Neuronal stem cell (in vitro differentiated cells): ENCODE measurements at regions not wholly inside any gene's neighbourhood (a gene's known extent, or its start where the extent isn't known, plus 50 kb on each side); places are given as distances from the start of the nearest gene placed in this dataset.

Experiments
- DNase-seq: peaks from one replicate; pipeline ENCODE4 v3.0.0-alpha.2; 2013; ENCODE audit warnings: low spot score
- H2AFZ ChIP-seq: one replicate; pipeline ENCODE4 v1.6.1; 2013; ENCODE audit warnings: mild to moderate bottlenecking, low read length, inconsistent platforms
- H2AK5ac ChIP-seq: 2 replicates; pipeline ENCODE4 v1.6.1; 2013; ENCODE audit warnings: low read depth, mild to moderate bottlenecking, inconsistent platforms, low read length, moderate library complexity, mixed read lengths
- H2BK120ac ChIP-seq: 2 replicates; pipeline ENCODE4 v1.6.1; 2013; ENCODE audit warnings: low read depth, mild to moderate bottlenecking, inconsistent platforms, low read length, moderate library complexity, mixed read lengths
- H2BK12ac ChIP-seq: one replicate; pipeline ENCODE4 v1.6.1; 2013; ENCODE audit warnings: low read length, inconsistent platforms
- H2BK15ac ChIP-seq: 2 replicates; pipeline ENCODE4 v1.6.1; 2013; ENCODE audit warnings: mild to moderate bottlenecking, low read length, inconsistent platforms, mixed read lengths
- H2BK5ac ChIP-seq: one replicate; pipeline ENCODE4 v1.6.1; 2013; ENCODE audit warnings: inconsistent platforms, mild to moderate bottlenecking, low read length, moderate library complexity
- H3K14ac ChIP-seq: one replicate; pipeline ENCODE4 v1.6.1; 2013; ENCODE audit warnings: low read length, inconsistent platforms
- H3K18ac ChIP-seq: 2 replicates; pipeline ENCODE4 v1.6.1; 2013; ENCODE audit warnings: low read length, inconsistent platforms
- H3K23ac ChIP-seq: 2 replicates; pipeline ENCODE4 v1.6.1; 2013; ENCODE audit warnings: low read depth, mild to moderate bottlenecking, mixed read lengths, low read length, inconsistent platforms; ENCODE audit not compliant: poor library complexity
- H3K27ac ChIP-seq: replicated peaks from 3 replicates; pipeline ENCODE4 v1.5.1; 2013; ENCODE audit warnings: low read length, inconsistent platforms
- H3K27me3 ChIP-seq, 3 experiments: 2 replicates each; pipeline ENCODE4 v1.6.1; 2013; ENCODE audit warnings: low read length in 3 of 3, mild to moderate bottlenecking in 2 of 3, inconsistent platforms in 1 of 3, low read depth in 1 of 3, mixed read lengths in 1 of 3, moderate library complexity in 1 of 3; ENCODE audit not compliant: control insufficient read depth in 3 of 3, insufficient read depth in 3 of 3
- H3K36me3 ChIP-seq, 2 donors: replicated peaks in 1 of 2; 2 replicates each; pipeline ENCODE4 v1.6.1; 2013; ENCODE audit warnings: low read length in 2 of 2; ENCODE audit not compliant: control insufficient read depth in 2 of 2, insufficient read depth in 2 of 2
- H3K4ac ChIP-seq: 2 replicates; pipeline ENCODE4 v1.6.1; 2013; ENCODE audit warnings: inconsistent platforms, mild to moderate bottlenecking, low read length, moderate library complexity
- H3K4me1 ChIP-seq, 2 donors: 1 replicate in 1 of 2; 2 replicates in 1 of 2; pipeline ENCODE4 v1.6.1; 2013; ENCODE audit warnings: low read length in 2 of 2, low read depth in 1 of 2; ENCODE audit not compliant: control insufficient read depth in 2 of 2, insufficient read depth in 1 of 2
- H3K4me2 ChIP-seq: one replicate; pipeline ENCODE4 v1.6.1; 2013; ENCODE audit warnings: mild to moderate bottlenecking, low read length, inconsistent platforms; ENCODE audit not compliant: insufficient read depth, poor library complexity, severe bottlenecking
- H3K4me3 ChIP-seq, 2 donors: 2 replicates each; pipeline ENCODE4 v1.5.1; 2013; ENCODE audit warnings: low read length in 2 of 2, mild to moderate bottlenecking in 2 of 2, inconsistent platforms in 1 of 2, moderate library complexity in 1 of 2
- H3K79me1 ChIP-seq: one replicate; pipeline ENCODE4 v1.6.1; 2013; ENCODE audit warnings: low read depth, mild to moderate bottlenecking, inconsistent platforms, low read length, moderate library complexity
- H3K9ac ChIP-seq: one replicate; pipeline ENCODE4 v1.6.1; 2013; ENCODE audit warnings: mild to moderate bottlenecking, low read depth, low read length, inconsistent platforms; ENCODE audit not compliant: poor library complexity
- H3K9me3 ChIP-seq, 2 donors: replicated peaks in 1 of 2; 2 replicates each; pipeline versions ENCODE3 to v1.6.1; 2013; ENCODE audit warnings: low read length in 2 of 2, mild to moderate bottlenecking in 2 of 2, inconsistent platforms in 1 of 2, low read depth in 1 of 2, mixed read lengths in 1 of 2, moderate library complexity in 1 of 2; ENCODE audit not compliant: control insufficient read depth in 2 of 2, insufficient read depth in 1 of 2
- H4K8ac ChIP-seq: one replicate; pipeline ENCODE4 v1.6.1; 2013; ENCODE audit warnings: low read depth, mild to moderate bottlenecking, inconsistent platforms, low read length, moderate library complexity
- H4K91ac ChIP-seq: one replicate; pipeline ENCODE4 v1.6.1; 2013; ENCODE audit warnings: low read length, low read depth, mild to moderate bottlenecking, inconsistent platforms; ENCODE audit not compliant: poor library complexity
- WGBS, 2 donors: extraction: QIAGEN DNeasy Blood & Tissue Kit; methylation state at CpG; one replicate each; pipeline ENCODE4 v1.1.7; 2013; ENCODE audit warnings: missing lambda C conversion rate in 2 of 2, mixed read lengths in 1 of 2; ENCODE audit not compliant: insufficient read length in 2 of 2, insufficient replicate concordance in 1 of 2; ENCODE audit errors: extremely low coverage in 2 of 2; 5-methylcytosine and 5-hydroxymethylcytosine counted together

DNA sequence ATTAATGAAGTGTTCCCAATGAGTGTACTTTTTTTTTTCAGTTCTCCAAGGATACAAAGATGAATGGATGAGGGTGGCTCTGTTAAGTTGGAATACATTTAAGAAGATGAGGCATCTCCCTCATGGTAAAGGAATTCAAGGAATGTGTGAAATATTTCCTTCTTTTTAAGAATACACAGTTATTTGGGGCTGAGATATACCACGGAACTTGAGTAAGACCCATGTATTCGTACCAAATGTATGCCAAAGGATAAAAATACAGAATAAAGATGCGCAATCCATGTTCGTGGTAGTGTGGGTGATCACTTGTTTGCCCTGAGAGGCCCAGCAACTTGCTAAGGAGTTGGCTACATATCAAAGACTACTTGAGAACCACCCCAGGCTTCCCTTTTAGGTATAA, 164.2 kb upstream of the TCF21 start:
- H3K4me2 ChIP-seq: no peak overlapping the region
- H2AFZ ChIP-seq: no peak overlapping the region
- H4K8ac ChIP-seq: no peak overlapping the region
- no peak overlapping the region for H3K4me3 ChIP-seq
- no peak overlapping the region for H2AK5ac ChIP-seq
- no peaks in the 10 kb centered on the region for H3K27me3 ChIP-seq
- no peak overlapping the region for H4K91ac ChIP-seq
- no CpG with 5 or more reads among the region's 4 CpGs for WGBS, 2 donors
- H2BK15ac ChIP-seq: no peak overlapping the region
- no peaks in the 10 kb centered on the region for H3K79me1 ChIP-seq
- H3K23ac ChIP-seq: no peak overlapping the region
- H3K36me3 ChIP-seq: peaks cover 0 to 3% of the 10 kb centered on the region in 2 donors
- DNase-seq: no peak
- no peak overlapping the region for H3K27ac ChIP-seq
- no peak overlapping the region for H2BK5ac ChIP-seq
- no peak overlapping the region for H2BK120ac ChIP-seq
- no peak overlapping the region for H3K9ac ChIP-seq
- no peak overlapping the region for H2BK12ac ChIP-seq
- H3K4ac ChIP-seq: no peak overlapping the region
- H3K18ac ChIP-seq: no peak overlapping the region
- H3K4me1 ChIP-seq: no peaks in the 10 kb centered on the region
- H3K14ac ChIP-seq: no peak overlapping the region
- H3K9me3 ChIP-seq: peaks cover 0 to 5% of the 10 kb centered on the region in 2 donors

DNA sequence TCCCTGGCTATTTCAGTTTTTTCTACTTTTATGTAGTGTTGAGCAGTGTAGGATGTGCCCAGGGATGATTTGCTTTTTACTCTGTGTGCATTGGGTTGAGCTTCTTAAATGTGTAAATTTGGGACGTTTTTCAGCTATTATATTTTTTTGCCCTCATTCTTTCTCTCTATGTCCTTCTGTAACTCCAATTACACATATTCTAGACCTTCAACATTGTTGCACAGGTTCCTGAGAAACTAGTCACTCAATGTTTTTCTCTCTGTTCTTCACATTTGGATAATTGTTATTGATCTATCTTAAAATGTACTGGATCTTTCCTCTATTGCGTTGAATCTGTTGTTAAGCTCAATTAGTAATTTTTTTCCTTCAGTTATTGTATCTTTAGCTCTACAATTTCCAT, 162.7 kb upstream of the TCF21 start:
- H3K4me3 ChIP-seq: no peak overlapping the region
- peaks cover 0 to 3% of the 10 kb centered on the region in 2 donors for H3K36me3 ChIP-seq
- DNase-seq: no peak
- no peak overlapping the region for H3K4ac ChIP-seq
- no CpG with 5 or more reads among the region's 2 CpGs for WGBS, 2 donors
- H3K14ac ChIP-seq: no peak overlapping the region
- H2BK5ac ChIP-seq: no peak overlapping the region
- H3K9ac ChIP-seq: no peak overlapping the region
- H3K23ac ChIP-seq: no peak overlapping the region
- no peaks in the 10 kb centered on the region for H3K27me3 ChIP-seq
- H3K9me3 ChIP-seq: peaks cover 0 to 5% of the 10 kb centered on the region in 2 donors
- H4K91ac ChIP-seq: no peak overlapping the region
- no peak overlapping the region for H2BK15ac ChIP-seq
- H3K79me1 ChIP-seq: no peaks in the 10 kb centered on the region
- no peak overlapping the region for H2AFZ ChIP-seq
- H2AK5ac ChIP-seq: no peak overlapping the region
- no peak overlapping the region for H3K4me2 ChIP-seq
- H3K27ac ChIP-seq: no peak overlapping the region
- no peaks in the 10 kb centered on the region for H3K4me1 ChIP-seq
- H2BK120ac ChIP-seq: no peak overlapping the region
- no peak overlapping the region for H2BK12ac ChIP-seq
- no peak overlapping the region for H3K18ac ChIP-seq
- no peak overlapping the region for H4K8ac ChIP-seq

DNA sequence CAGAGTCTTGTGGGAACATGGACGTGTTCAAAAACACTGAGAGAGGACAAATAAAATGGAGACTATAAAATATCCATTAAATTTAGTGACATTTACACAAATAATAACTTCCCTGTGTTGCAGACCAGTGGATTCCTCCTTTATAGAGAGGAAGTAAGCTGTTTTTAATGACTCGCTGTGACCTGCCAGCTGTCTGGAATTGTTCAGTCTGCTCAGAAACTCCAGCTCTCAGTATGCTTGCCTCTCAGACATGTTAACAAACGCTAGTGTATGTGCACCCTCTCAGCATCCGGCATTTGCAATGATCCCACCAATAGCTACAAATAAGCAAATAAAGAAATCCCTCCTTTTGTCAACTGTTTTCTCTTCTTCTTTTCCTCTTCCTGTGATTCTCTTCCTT, 158.0 kb upstream of the TCF21 start:
- H4K8ac ChIP-seq: no peak overlapping the region
- H3K18ac ChIP-seq: no peak overlapping the region
- H3K14ac ChIP-seq: no peak overlapping the region
- H3K9ac ChIP-seq: no peak overlapping the region
- no peak overlapping the region for H3K4me3 ChIP-seq
- no peak overlapping the region for H3K4me2 ChIP-seq
- H4K91ac ChIP-seq: no peak overlapping the region
- no peak overlapping the region for H2BK5ac ChIP-seq
- H3K27ac ChIP-seq: no peak overlapping the region
- no peak overlapping the region for H3K23ac ChIP-seq
- peaks cover 0 to 3% of the 10 kb centered on the region in 2 donors for H3K36me3 ChIP-seq
- no peak overlapping the region for H2BK15ac ChIP-seq
- no peak overlapping the region for H2AFZ ChIP-seq
- no CpG with 5 or more reads among the region's 4 CpGs for WGBS, 2 donors
- H3K27me3 ChIP-seq: no peaks in the 10 kb centered on the region
- DNase-seq: no peak
- no peaks in the 10 kb centered on the region for H3K4me1 ChIP-seq
- no peak overlapping the region for H2BK120ac ChIP-seq
- no peaks in the 10 kb centered on the region for H3K79me1 ChIP-seq
- H3K9me3 ChIP-seq: peaks cover 0 to 5% of the 10 kb centered on the region in 2 donors
- no peak overlapping the region for H2AK5ac ChIP-seq
- no peak overlapping the region for H3K4ac ChIP-seq
- H2BK12ac ChIP-seq: no peak overlapping the region

DNA sequence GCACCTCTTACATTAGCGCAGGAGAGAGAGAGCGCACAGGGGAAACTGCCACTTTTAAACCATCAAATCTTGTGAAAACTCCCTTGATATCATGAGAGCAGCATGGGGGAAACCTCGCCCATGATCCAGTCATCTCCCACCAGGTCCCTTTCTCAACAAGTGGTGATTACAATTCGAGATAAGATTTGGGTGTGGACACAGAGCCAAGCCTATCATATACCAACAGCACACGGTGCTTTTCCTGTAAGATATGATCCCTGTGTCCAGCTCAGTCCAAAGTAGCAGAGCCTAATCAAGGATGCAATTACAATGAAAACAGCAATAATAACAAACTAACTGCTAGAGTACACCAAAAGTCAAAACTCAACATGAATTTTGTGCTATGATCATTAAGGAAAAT, 148.7 kb upstream of the TCF21 start:
- no peak overlapping the region for H2BK15ac ChIP-seq
- no peak overlapping the region for H4K91ac ChIP-seq
- H3K36me3 ChIP-seq: no peaks in the 10 kb centered on the region
- H2AK5ac ChIP-seq: no peak overlapping the region
- no peak overlapping the region for H2BK5ac ChIP-seq
- no peak overlapping the region for H3K9ac ChIP-seq
- H4K8ac ChIP-seq: no peak overlapping the region
- H2AFZ ChIP-seq: no peak overlapping the region
- no peaks in the 10 kb centered on the region for H3K9me3 ChIP-seq
- H3K27ac ChIP-seq: no peak overlapping the region
- H2BK12ac ChIP-seq: no peak overlapping the region
- no CpG with 5 or more reads among the region's 5 CpGs for WGBS, 2 donors
- H3K23ac ChIP-seq: no peak overlapping the region
- no peak overlapping the region for H3K4me3 ChIP-seq
- H3K4ac ChIP-seq: no peak overlapping the region
- peaks cover 0 to 2% of the 10 kb centered on the region in 2 donors for H3K4me1 ChIP-seq
- H3K27me3 ChIP-seq: peaks cover 0 to 7% (median 0%) of the 10 kb centered on the region in 3 experiments
- H3K18ac ChIP-seq: no peak overlapping the region
- no peak overlapping the region for H3K4me2 ChIP-seq
- H3K79me1 ChIP-seq: no peaks in the 10 kb centered on the region
- DNase-seq: no peak
- no peak overlapping the region for H3K14ac ChIP-seq
- no peak overlapping the region for H2BK120ac ChIP-seq
